ENCODE measurements at regions not wholly inside any gene's neighbourhood (a gene's known extent, or its start where the extent isn't known, plus 50 kb on each side); places are given as distances from the start of the nearest gene placed in this dataset.
"Not testable (repeated sequence)": the region's sequence is repeated elsewhere in the genome, so short reads cannot be mapped to it uniquely, and the experiment has no call there.

DNA sequence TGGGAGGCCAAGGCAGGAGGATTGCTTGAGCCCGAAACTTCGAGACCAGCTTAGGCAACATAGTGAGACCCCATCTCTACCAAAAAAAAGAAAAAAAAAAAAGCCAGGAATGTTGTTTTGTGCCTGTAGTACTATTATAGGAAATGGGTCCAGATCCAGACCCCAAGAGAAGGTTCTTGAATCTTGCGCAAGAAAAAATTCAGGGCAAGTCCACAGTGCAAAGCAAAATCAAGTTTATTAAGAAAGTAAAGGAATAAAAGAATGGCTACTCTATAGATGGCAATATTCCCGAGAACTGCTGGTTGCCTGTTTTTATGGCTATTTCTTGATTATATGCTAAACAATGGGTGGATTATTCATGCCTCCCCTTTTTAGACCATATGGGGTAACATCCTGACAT, 51.2 kb upstream of the RDX start:
- Histone ChIP-seq H3K36me3 (no peaks in the 10 kb centered on the region), H3K4me1 (replicated peaks) (peaks cover 41% of the 10 kb centered on the region), H3K4me3 (no peak overlapping the region), H3K9me3 (replicated peaks) (no peaks in the 10 kb centered on the region), H3K27ac (no peak overlapping the region), H3K27me3 (replicated peaks) (no peaks in the 10 kb centered on the region)
- DNase-seq (ENCODE audit: low read depth in 1 of 2, low spot score in 2 of 2): no peak

DNA sequence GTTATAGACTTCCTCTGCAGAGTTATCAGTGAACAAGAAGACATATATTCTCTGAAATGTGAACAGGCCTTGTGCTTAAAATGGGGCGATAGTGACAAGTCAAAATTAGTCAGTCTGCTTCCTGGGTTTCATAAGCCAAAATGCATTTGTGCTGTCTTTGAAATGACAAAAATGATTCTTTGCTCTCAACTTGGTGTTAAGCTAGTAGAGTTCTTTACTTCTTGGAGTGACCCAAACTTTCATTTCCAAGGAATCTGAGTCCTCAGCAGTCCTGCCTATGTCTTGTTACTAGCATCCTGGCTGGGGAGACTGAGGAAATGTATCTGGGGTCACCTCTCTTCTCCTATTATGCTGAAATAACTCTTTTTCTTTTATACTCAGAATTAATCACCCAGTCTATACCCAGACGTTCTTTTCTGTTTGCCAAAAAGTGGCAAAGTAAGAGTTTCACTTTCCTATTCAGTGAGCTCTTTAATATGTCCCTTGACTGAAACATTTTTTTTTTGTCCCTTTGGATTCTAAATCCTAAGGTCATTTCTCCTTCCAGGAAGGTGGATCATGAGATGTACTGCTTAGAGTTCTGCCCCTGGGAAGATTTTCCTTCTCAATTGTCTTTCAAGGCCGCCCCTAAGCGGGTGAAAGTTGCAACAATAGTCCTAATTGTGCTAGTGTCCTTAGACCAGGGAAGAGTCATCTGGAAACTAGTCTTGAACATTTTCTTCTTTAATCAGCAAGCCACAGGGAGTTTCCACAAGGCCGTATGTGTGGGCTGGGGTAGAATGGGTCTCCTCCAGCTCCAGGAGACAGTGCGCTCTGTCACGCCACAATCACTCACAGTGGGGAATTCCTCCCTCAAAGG, 53.0 kb upstream of the RDX start:
- Histone ChIP-seq H3K9me3 (replicated peaks) (no peaks in the 10 kb centered on the region), H3K27me3 (replicated peaks) (no peaks in the 10 kb centered on the region), H3K4me3 (no peak overlapping the region), H3K27ac (peak overlapping the region; percentile 87), H3K4me1 (replicated peaks) (peaks cover 41% of the 10 kb centered on the region), H3K36me3 (no peaks in the 10 kb centered on the region)
- DNase-seq (ENCODE audit: low read depth in 1 of 2, low spot score in 2 of 2): peak; percentile 77 to 87

DNA sequence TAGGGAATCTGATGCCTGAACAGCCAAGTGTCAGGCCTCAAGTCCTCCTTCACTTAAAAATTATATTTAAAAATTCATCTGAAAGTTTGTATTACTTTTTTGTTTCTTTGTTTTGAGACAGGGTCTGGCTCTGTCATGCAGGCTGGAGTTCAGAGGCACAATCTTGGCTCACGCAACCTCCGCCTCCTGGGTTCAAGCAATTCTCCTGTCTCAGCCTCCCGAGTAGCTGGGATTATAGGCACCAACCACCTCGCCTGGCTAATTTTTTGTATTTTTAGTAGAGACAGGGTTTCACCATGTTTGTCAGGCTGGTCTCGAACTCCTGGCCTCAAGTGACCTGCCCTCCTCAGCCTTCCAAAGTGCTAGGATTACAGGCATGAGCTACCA, 53.6 kb upstream of the RDX start:
- not testable (repeated sequence) for H3K36me3 ChIP-seq; H3K4me3 ChIP-seq; H3K9me3 ChIP-seq (replicated peaks); H3K27me3 ChIP-seq (replicated peaks); DNase-seq (ENCODE audit: low read depth in 1 of 2, low spot score in 2 of 2)
- Histone ChIP-seq H3K27ac (peak overlapping the region; percentile 87), H3K4me1 (replicated peaks) (peaks cover 47% of the 10 kb centered on the region)

DNA sequence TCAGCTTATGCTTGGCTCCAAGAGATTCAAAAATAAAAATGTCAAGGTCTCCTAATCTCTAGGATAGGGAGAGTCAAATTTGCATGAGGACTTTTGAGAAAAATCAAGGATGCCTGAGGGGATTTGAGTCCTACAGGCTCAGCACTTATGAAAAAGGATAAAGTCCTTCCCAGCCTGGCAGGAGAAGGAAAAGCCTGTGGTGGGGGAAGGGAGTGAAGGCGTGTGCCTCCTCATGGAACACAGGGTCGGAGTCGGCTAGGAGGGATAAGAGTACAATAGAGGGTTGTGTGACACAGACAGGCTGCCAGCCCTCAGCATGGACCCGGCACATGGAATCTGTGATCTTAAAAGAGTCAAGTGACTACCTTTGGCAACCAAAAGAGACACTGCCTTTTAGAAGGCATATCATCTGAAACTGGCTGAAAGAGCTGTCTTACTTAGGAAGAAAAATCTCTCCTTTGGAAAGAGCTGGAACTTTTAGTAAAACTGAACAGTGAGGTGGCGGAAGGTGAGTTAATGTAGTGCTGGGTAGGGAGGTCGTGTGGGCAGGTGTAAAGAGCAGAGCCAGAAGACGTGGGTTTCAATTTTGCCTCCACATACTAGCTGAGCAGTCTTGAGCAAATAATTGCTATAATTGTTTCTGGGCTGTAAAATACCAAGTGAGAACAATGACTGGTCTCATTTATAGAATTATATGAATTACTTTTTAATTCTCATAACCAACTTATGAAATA, 58.8 kb upstream of the RDX start:
- no peaks in the 10 kb centered on the region for H3K9me3 ChIP-seq (replicated peaks)
- no peaks in the 10 kb centered on the region for H3K27me3 ChIP-seq (replicated peaks)
- peaks cover 57% of the 10 kb centered on the region for H3K4me1 ChIP-seq (replicated peaks)
- H3K4me3 ChIP-seq: no peak overlapping the region
- no peak for DNase-seq (ENCODE audit: low read depth in 1 of 2, low spot score in 2 of 2)
- H3K27ac ChIP-seq: peak overlapping the region; percentile 31; the same call in 1 of the 2 replicates
- H3K36me3 ChIP-seq: no peaks in the 10 kb centered on the region

GRCh38 chr11:110356762-110357671, 60.6 kb upstream of the RDX start:
- H3K27ac ChIP-seq: peak overlapping the region; percentile 76
- no peaks in the 10 kb centered on the region for H3K36me3 ChIP-seq
- no peak overlapping the region for H3K4me3 ChIP-seq
- H3K9me3 ChIP-seq (replicated peaks): no peaks in the 10 kb centered on the region
- DNase-seq (ENCODE audit: low read depth in 1 of 2, low spot score in 2 of 2): peak; percentile 59 to 81
- no peaks in the 10 kb centered on the region for H3K27me3 ChIP-seq (replicated peaks)
- peaks cover 50% of the 10 kb centered on the region for H3K4me1 ChIP-seq (replicated peaks)

GRCh38 chr11:110358336-110358735, 61.9 kb upstream of the RDX start:
- H3K27ac ChIP-seq: peak overlapping the region; percentile 76
- no peaks in the 10 kb centered on the region for H3K27me3 ChIP-seq (replicated peaks)
- H3K4me3 ChIP-seq: no peak overlapping the region
- DNase-seq (ENCODE audit: low read depth in 1 of 2, low spot score in 2 of 2): no peak
- peaks cover 63% of the 10 kb centered on the region for H3K4me1 ChIP-seq (replicated peaks)
- no peaks in the 10 kb centered on the region for H3K36me3 ChIP-seq
- no peaks in the 10 kb centered on the region for H3K9me3 ChIP-seq (replicated peaks)

- H3K4me3 ChIP-seq; H3K27me3 ChIP-seq (replicated peaks); H3K36me3 ChIP-seq; H3K9me3 ChIP-seq (replicated peaks): not testable (repeated sequence)
- peak in 1 of 2 experiments; percentile 61 for DNase-seq (ENCODE audit: low read depth in 1 of 2, low spot score in 2 of 2)
- Histone ChIP-seq H3K27ac (peak overlapping the region; percentile 38; the same call in 1 of the 2 replicates), H3K4me1 (replicated peaks) (peaks cover 61% of the 10 kb centered on the region)
These were observed 64.5 kb upstream of the RDX start for GRCh38 chr11:110360781-110361408.

DNA sequence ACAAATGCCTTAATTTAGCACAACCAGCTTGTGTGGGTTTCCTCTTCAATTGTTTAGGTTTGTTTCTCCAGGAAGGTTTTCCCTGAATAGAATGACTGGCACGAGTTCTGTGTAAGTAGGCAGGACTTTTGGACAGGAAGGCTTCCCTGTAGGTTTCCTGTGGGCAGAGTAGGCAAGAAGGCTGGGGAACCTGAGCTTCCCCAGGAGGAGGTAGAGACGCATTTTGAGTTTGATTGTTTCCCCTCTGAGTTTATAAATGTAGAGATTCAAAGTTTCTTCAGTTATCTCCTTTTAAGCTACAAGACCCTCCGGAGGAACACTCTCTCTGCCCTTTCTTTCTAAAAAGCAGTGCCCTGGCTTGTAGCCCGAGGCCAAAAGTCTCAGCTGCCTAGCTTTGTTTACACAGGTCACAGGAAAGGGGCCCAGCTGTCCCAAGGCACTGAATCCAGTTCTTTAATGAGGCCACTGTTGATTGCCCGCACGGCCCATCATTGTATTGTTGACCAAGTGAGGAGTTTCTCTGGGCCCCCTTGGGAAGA, 66.6 kb upstream of the RDX start:
- Histone ChIP-seq H3K36me3 (no peaks in the 10 kb centered on the region), H3K27me3 (replicated peaks) (no peaks in the 10 kb centered on the region), H3K4me3 (no peak overlapping the region), H3K9me3 (replicated peaks) (no peaks in the 10 kb centered on the region), H3K27ac (peak overlapping the region; percentile 64), H3K4me1 (replicated peaks) (peaks cover 49% of the 10 kb centered on the region)
- DNase-seq (ENCODE audit: low read depth in 1 of 2, low spot score in 2 of 2): peak; percentile 46 to 73

DNA sequence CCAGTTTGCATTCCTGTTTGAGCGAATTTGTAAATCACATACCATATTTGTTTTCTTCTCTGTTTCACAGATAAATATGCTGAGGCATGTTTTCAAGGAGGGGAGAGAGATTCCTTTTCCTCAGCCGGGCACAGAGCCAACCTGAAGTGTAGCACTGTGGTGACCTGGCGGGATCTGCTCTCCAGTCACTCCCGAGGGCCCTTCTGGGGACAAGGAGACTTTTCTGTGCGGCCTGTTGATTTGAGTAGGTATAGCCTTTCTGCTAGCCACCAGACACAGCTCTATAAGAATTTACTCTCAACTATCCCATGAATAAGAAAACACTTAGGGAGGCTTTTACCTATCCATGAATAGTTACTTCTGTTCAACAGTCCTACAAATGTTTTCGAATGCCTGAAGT, 63.5 kb upstream of the FDX1 start:
- peak overlapping the region; percentile 60 for H3K27ac ChIP-seq
- H3K36me3 ChIP-seq: no peaks in the 10 kb centered on the region
- no peak overlapping the region for H3K4me3 ChIP-seq
- peak; percentile 67 to 75 for DNase-seq (ENCODE audit: low read depth in 1 of 2, low spot score in 2 of 2)
- no peaks in the 10 kb centered on the region for H3K9me3 ChIP-seq (replicated peaks)
- no peaks in the 10 kb centered on the region for H3K27me3 ChIP-seq (replicated peaks)
- peaks cover 41% of the 10 kb centered on the region for H3K4me1 ChIP-seq (replicated peaks)

DNA sequence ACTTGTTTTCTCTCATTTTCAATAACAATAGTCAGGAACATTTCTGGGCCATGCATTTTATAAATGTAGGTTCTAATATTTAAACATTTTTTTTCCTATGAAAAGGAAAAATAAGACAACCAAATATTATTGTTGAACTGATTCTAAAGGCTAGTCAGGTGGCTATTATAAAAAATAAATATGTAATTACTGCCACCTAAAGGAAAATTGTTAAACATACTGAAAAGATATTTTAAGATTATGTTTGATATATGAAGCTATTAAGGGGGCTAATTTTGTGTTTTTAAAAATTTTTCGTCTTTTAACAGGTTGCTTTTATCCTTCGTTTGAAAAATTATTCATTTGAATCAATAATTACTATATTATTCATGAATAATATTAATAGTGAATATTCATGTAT, 62.2 kb upstream of the FDX1 start:
- Histone ChIP-seq H3K4me3 (no peak overlapping the region), H3K4me1 (replicated peaks) (peaks cover 36% of the 10 kb centered on the region), H3K9me3 (replicated peaks) (no peaks in the 10 kb centered on the region), H3K36me3 (no peaks in the 10 kb centered on the region), H3K27me3 (replicated peaks) (no peaks in the 10 kb centered on the region), H3K27ac (no peak overlapping the region)
- no peak for DNase-seq (ENCODE audit: low read depth in 1 of 2, low spot score in 2 of 2)

DNA sequence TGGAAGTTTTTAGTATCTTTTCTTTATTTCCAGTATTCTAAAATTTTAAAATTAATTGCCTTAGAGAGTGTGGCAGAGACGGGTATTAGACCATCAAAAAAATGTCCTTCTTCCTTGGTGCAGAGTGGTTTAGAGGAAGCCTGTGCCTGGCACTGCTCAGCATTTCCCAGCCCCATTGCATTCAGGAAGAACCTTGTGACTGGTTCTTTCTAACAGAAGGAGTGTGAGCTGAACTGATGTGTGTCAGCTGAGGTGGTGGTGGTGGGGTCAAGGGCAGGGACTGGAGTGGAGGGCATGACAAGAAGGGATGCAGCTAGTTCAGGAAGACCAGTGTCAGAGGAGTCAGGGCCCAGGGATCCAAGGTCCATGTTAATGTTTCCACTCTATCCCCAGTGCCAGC, 58.7 kb upstream of the FDX1 start:
- no peaks in the 10 kb centered on the region for H3K36me3 ChIP-seq
- no peak overlapping the region for H3K4me3 ChIP-seq
- H3K9me3 ChIP-seq (replicated peaks): no peaks in the 10 kb centered on the region
- no peak overlapping the region for H3K27ac ChIP-seq
- H3K4me1 ChIP-seq (replicated peaks): peaks cover 37% of the 10 kb centered on the region
- DNase-seq (ENCODE audit: low read depth in 1 of 2, low spot score in 2 of 2): no peak
- no peaks in the 10 kb centered on the region for H3K27me3 ChIP-seq (replicated peaks)

DNA sequence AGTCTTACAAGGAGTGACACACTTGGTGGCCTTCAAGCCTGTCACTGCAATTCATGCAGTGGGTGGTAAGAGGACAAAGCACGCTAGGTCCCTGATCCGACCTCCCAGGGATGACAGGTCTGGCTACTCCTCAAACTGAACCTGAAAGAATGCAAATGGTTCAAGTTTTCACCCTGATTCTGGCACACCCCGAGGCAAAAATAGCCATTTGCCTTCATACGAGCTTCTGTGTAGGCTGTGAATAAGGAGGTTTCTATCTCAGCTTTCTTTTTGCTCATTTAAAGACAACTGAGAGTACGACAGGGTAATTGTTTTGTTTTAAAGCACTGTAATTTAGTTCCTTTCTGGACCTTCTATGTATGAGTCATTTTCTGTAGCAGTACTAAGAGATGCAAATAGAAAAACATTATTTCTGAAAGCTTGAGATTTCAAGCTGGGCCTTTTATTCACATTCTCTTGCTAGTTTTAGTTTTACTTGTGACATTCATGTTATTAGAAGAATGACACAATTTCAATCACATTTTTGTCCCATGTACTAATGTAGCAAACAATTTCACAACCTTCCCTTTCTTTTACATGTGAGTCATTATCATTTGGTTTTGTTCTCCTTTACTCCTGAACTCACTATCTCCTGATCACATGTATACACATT, 56.6 kb upstream of the FDX1 start:
- Histone ChIP-seq H3K36me3 (no peaks in the 10 kb centered on the region), H3K4me3 (no peak overlapping the region), H3K4me1 (replicated peaks) (peaks cover 37% of the 10 kb centered on the region), H3K9me3 (replicated peaks) (no peaks in the 10 kb centered on the region), H3K27me3 (replicated peaks) (no peaks in the 10 kb centered on the region), H3K27ac (peak overlapping the region; percentile 66)
- peak; percentile 74 for DNase-seq (ENCODE audit: low read depth in 1 of 2, low spot score in 2 of 2)

DNA sequence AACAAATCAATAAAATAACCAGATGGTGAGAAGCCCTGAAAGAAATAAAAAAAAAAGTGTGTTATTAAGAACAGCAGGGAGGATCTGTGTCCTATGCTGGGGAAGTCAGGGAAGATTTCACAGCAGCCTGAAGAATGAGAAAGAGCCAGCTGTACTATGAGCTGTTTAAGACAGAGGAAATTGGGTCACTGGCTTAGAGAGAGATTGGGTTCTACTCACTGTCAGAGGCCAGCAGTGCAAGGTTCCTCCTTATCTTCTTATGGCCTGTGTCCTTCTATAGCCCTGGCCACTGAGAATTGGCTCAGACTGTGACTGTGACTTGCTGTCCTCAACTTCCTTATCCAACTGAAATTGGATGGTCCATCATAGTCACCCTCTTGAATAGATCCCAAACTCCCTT, 54.8 kb upstream of the FDX1 start:
- no peaks in the 10 kb centered on the region for H3K36me3 ChIP-seq

More for the DNA sequence above, 54.8 kb upstream of the FDX1 start:
- Histone ChIP-seq H3K9me3 (replicated peaks) (no peaks in the 10 kb centered on the region), H3K27ac (no peak overlapping the region), H3K27me3 (replicated peaks) (no peaks in the 10 kb centered on the region), H3K4me1 (replicated peaks) (peaks cover 37% of the 10 kb centered on the region), H3K4me3 (no peak overlapping the region)
- no peak for DNase-seq (ENCODE audit: low read depth in 1 of 2, low spot score in 2 of 2)
